T follicular helper cell (primary cell): ENCODE measurements at regions not wholly inside any gene's neighbourhood (a gene's known extent, or its start where the extent isn't known, plus 50 kb on each side); places are given as distances from the start of the nearest gene placed in this dataset.
"Not testable (repeated sequence)": the region's sequence is repeated elsewhere in the genome, so short reads cannot be mapped to it uniquely, and the experiment has no call there.

Experiments used
- DNase-seq: peaks from one replicate; pipeline ENCODE4 v3.0.0-alpha.2; 2020; ENCODE audit warnings: low read depth

DNA sequence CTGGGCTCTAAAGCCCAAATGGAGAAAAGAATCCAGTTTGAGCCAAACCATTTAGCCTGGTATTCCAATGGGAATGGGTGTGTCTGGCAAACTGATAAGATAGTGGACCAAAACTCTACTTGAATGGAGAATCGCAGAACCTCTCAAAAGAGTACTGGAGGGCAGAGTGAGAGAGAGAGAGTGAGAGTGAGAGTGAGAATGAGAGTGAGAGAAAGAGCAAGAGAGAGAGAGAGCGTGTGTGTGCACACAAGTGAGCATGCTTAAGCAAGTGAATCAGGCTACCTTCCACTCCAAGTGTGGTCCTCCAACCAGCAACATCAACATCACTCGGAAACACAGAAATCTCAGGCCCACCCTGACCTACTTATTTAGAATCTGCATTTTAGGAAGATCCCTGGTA is 58.8 kb downstream of the UQCRFS1 start:
- DNase-seq, result no peak

- no peak for DNase-seq
Measured at GRCh38 chr19:29145756-29146155, 67.2 kb downstream of the UQCRFS1 start.

DNA sequence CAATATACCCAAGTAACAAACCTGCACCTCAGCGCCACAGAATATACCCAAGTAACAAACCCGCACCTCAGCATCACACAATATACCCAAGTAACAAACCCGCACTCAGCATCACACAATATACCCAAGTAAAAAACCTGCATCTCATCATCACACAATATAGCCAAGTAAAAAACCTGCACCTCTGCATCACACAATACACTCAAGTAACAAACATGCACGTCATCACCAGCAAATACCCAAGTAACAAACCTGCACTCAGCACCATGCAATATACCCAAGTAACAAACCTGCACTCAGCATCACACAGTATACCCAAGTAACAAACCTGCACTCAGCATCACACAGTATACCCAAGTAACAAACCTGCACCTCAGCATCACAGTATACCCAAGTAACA is 69.8 kb downstream of the UQCRFS1 start:
- no peak for DNase-seq

- DNase-seq, result no peak
Measured at GRCh38 chr19:29139227-29139626, 73.7 kb downstream of the UQCRFS1 start.

GRCh38 chr19:29138206-29138605 is 74.7 kb downstream of the UQCRFS1 start:
- not testable (repeated sequence) for DNase-seq

GRCh38 chr19:29131456-29131855 is 81.5 kb downstream of the UQCRFS1 start:
- DNase-seq, result no peak

- DNase-seq, result no peak
Measured at GRCh38 chr19:29129148-29129547, 83.8 kb downstream of the UQCRFS1 start.

DNA sequence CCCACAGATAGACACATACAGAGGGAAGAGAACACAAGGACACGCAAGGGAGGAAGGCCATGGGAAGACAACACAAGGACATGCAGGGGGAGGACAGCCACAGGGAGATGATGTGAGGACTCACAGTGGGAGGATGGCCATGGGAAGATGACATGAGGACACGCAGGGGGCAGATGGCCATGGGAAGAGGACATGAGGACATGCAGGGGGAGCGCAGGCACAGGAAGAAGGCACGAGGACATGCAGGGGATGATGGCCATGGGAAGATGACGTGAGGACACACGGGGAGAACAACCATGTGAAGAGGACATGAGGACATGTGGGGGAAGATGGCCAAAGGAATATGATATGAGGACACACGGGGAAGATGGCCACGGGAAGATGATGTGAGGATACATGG is 84.7 kb downstream of the UQCRFS1 start:
- DNase-seq, result no peak

DNA sequence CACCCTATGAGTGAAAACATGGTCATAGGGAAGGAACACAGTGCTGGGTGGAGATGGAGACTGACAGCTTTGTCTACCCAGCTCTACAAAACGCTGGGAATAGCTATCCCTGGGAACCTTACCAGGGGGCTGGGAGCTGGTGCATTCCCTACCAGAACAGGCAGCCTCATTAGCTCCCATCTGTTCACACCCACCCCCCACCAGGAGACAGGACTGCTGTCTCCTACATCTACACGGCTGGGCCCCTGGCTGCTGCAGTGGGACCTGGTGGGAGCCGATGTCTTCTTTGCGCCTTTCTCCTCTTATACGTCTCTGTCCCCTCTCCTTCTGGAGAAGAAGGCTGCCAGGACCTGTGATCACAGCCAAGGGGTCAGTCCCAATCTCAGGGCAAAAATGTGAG is 90.8 kb downstream of the UQCRFS1 start:
- DNase-seq, result no peak

DNA sequence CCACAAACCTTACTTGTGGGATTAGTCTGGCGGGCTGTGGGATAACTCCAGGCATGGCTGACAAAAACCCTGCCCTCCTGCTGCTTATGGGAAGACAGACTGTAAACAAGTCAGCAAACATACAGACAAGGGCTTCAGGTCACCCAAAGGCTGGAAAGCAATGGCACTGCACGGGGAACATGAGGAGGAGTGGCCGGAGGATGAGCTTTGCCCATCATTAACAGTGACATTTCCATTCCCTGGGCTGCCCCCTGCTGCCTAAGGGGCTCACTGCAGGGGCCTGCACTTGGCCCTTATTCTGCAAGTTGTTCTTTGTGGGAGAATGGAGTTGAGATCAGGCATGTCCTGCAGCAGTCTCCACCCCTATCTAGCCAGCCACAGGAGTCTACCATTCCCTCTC is 91.3 kb downstream of the UQCRFS1 start:
- no peak for DNase-seq

- DNase-seq, result no peak
Measured at GRCh38 chr19:29120466-29120865, 92.5 kb downstream of the UQCRFS1 start.

- no peak for DNase-seq
Measured at GRCh38 chr19:29119590-29119989, 93.4 kb downstream of the UQCRFS1 start.

DNA sequence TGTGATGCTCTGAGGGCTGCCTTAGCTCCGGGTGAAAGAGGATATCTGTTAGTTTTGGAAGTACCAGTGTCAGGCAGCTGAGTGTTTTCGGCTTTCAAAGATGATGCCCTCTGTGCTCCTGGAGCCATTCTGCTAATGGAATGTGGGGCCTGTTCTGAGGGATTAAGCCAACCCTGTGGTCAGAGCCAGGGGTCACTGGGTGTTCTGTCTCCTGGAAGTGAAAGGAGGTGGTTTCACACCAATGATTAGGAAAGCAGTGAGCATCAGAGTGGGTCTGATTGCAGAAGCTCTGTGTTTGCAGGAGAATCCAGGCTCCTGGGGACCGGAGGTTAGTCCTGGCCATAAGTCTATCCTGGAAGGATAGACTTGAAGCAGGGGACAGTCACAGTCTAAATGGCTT is 94.6 kb downstream of the UQCRFS1 start:
- no peak for DNase-seq

DNA sequence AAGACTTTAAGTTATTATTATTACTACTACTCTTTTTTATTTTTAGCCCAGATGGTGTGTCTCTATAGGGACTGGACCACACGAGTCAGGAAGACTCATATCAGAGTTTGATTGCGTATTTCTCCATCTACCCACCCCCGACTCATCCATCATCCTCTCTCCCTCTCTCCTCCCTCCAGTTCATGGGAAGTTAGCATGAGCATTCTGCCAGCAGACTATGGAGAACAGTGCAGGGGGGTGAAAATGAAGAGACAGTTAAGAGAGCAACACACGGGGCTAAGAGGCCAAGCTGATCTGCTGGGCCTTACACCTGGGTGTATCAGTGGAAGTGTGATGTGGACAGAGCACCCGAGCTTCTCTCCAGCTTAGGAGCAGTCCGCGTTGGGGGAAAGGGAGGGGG is 95.0 kb downstream of the UQCRFS1 start:
- DNase-seq, result no peak

GRCh38 chr19:29115181-29115580 is 97.8 kb downstream of the UQCRFS1 start:
- DNase-seq, result no peak

DNA sequence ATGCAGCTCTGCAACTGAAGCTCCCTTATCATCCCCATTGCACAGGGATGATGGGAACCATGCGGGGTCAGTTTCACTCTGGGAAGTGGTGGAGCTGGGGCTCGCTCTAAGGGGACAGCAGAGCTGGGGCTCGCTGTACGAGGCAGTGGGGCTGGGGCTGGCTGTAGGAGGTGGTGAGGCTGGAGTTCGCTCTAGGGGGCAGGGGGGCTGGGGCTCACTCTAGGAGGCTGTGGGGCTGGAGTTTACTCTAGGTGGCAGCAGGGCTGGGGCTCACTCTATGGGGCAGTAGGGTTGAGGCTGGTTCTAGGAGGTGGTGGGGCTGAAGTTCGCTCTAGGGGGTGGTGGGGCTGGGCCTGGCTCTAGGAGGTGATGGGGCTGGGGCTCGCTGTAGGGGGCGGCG is 99.1 kb downstream of the UQCRFS1 start:
- DNase-seq, result no peak

DNA sequence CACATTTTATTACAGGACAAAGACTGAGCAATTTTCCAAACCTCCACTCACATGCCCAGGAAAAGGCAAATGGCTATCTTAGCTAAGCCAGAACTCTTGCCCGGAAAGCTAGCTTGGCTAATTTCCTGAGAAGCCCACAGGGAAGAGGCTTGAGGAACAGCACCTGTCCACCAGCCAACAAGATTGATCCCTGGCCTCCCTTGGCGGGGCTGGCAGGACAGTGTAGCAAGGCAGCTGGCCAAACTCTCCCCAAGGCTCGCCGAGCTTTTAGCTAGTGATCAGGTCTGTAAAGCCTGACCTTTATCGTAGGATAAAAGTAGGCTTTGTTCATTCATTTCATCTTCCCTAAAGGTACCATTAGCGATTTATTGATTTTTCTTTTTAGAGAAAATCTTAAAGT is 101.4 kb downstream of the UQCRFS1 start:
- no peak for DNase-seq

- no peak for DNase-seq
Measured at GRCh38 chr19:29107831-29108230, 105.1 kb downstream of the UQCRFS1 start.

- DNase-seq, result no peak
Measured at GRCh38 chr19:29106346-29106885, 106.5 kb downstream of the UQCRFS1 start.

- no peak for DNase-seq
Measured at GRCh38 chr19:29105629-29106292, 107.2 kb downstream of the UQCRFS1 start.

DNA sequence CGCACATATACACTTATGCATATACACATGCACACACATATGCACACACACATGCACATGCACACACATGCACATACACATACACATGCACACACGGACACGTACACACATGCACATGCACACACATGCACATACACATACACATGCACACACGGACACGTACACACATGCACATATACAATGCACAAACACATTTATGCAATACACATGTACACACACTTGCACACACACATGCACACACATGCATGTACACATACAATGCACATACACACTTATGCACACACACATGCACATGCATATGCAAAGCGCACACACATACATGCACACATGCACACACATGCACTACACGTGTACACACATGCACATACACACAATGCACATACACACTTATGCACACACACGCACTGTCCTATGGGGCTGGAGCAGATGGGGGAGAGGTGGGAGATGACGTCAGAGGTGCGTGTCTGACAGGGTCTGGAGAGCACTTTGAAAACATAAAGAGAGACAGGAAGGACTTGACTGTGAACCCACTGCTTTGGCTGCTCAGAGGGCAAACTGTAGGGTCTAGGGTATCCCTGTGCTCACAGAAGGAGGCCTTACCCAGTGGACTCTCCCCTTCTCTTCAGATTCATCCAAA is 108.2 kb downstream of the UQCRFS1 start:
- DNase-seq, result no peak

DNA sequence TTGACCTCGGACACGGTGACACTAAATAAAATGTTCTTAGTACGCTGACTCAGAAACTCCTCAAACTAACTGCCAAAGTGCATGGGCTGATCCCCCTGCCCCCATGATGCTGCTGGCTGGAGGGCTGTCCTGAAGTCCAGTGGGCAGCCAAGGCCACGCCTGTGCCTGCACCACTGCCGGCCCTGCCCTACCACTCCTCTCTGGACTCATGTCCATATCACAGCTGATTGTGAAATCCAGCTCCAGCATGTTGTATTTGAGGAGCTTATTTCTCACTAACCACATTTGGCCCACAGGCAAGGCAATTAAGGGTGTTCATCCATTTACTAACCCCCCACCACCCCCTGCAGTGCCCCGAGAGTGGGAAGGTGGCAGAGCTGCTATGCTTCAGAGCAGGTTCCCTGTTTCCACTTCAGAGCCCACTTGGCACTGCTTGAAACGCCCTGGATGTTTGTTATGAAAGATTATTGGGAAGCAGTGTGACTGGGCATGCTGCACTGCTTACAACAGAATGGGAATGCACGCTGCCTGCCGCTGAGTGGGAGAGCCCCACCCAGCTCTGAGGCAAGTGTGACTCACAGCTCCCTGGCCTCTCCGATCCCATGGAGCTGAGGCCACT is 114.0 kb downstream of the UQCRFS1 start:
- DNase-seq, result no peak

DNA sequence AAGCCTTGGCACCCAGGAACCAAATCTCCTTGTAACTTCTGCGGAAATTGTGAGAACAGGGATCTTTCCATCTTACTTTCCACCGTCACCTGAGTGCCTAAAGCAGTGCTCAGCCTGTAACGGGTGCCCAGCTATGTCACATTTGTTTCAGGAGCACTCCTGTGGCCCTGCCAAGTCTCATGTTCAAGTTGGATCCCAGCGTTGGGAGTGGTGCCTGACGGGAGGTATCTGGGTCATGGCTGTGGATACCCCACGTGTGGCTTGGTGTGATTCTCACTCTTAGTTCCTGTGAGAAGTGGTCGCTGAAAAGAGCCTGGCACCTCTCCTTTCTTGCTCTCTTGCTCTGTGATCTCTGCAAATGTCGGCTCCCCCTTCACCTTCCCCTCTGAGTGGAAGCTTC is 114.9 kb downstream of the UQCRFS1 start:
- no peak for DNase-seq
